ENCODE measurements at regions not wholly inside any gene's neighbourhood (a gene's known extent, or its start where the extent isn't known, plus 50 kb on each side); places are given as distances from the start of the nearest gene placed in this dataset.
"Not testable (repeated sequence)": the region's sequence is repeated elsewhere in the genome, so short reads cannot be mapped to it uniquely, and the experiment has no call there.

DNA sequence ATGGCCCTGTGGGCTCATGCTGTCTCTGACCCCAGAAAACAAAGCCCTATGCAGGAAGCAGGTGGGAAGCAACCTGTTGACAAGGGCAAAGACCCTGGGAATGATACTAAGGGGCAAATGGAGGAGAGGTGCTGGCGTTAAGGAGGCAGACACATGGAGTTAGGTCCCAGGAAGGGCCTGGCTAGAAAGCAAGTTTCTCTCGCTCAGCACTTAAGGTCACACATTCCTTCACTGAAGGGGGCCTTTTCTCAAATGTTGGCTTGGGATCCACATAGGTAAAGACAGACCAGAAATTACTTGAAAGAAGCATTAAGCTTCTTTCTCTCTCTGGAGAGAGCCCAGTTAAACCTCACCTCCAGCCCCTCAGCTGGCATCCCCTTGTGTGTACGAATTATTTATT, 155.7 kb downstream of the ADRA2C start:
- TF ChIP-seq, protein P1, sequence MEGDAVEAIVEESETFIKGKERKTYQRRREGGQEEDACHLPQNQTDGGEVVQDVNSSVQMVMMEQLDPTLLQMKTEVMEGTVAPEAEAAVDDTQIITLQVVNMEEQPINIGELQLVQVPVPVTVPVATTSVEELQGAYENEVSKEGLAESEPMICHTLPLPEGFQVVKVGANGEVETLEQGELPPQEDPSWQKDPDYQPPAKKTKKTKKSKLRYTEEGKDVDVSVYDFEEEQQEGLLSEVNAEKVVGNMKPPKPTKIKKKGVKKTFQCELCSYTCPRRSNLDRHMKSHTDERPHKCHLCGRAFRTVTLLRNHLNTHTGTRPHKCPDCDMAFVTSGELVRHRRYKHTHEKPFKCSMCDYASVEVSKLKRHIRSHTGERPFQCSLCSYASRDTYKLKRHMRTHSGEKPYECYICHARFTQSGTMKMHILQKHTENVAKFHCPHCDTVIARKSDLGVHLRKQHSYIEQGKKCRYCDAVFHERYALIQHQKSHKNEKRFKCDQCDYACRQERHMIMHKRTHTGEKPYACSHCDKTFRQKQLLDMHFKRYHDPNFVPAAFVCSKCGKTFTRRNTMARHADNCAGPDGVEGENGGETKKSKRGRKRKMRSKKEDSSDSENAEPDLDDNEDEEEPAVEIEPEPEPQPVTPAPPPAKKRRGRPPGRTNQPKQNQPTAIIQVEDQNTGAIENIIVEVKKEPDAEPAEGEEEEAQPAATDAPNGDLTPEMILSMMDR (IDR thresholded peaks at IDR 0.05; ENCODE audit: insufficient read depth, low read depth, low read length) = not testable (repeated sequence)
- not testable (repeated sequence) for TF ChIP-seq EZH2 (IDR thresholded peaks at IDR 0.05; ENCODE audit: insufficient read depth, low read length)
